ENCODE measurements at regions not wholly inside any gene's neighbourhood (a gene's known extent, or its start where the extent isn't known, plus 50 kb on each side); places are given as distances from the start of the nearest gene placed in this dataset.

GRCh38 chr7:51647931-51648351, 331.3 kb upstream of the COBL start:
- no TSS peak for BruUV-seq (replicated peaks)

GRCh38 chr7:51647486-51647885, 330.9 kb upstream of the COBL start:
- POLR2A ChIA-PET, result interaction anchor here (0.7 kb wide), 1 partner anchor 108 kb away, joined by 5 read pairs; no protein-coding TSS in a partner anchor
- no peaks in the 10 kb centered on the region for H3K36me3 ChIP-seq (ENCODE audit: control insufficient read depth, insufficient read depth, low read length)
- H3K27me3 Mint-ChIP-seq (ENCODE audit: insufficient read depth, unreplicated experiment), result no peaks in the 10 kb centered on the region
- intact Hi-C loops (cut with micrococcal nuclease; ENCODE audit: unreplicated experiment), result loop anchor here (10.0 kb wide), 2 partner anchors 193 to 497 kb away; no protein-coding TSS in a partner anchor
- no peaks in the 10 kb centered on the region for H3K9me3 ChIP-seq
- H3K4me1 Mint-ChIP-seq (ENCODE audit: low read depth, unreplicated experiment), result peaks cover 21% of the 10 kb centered on the region
- H3K4me3 ChIP-seq (ENCODE audit: low read depth, low read length), result no peak overlapping the region; the same call in 1 of the 2 replicates
- no peaks in the 10 kb centered on the region for H3K27me3 ChIP-seq (replicated peaks; ENCODE audit: control insufficient read depth, insufficient read depth, low read length)
- BruUV-seq (replicated peaks), result no TSS peak
- H3K4me3 Mint-ChIP-seq (ENCODE audit: unreplicated experiment), result peak overlapping the region; percentile 56
- no peak for TF ChIP-seq CTCF (IDR thresholded peaks at IDR 0.05; ENCODE audit: insufficient read depth in 1 of 2, low read depth in 1 of 2, low read length in 1 of 2, severe bottlenecking in 1 of 2, unreplicated experiment in 1 of 2)
- CTCF ChIA-PET, result interaction anchor here (1.2 kb wide), 1 partner anchor 217 kb away, joined by 3 read pairs; no protein-coding TSS in a partner anchor
- H3K9me3 Mint-ChIP-seq (ENCODE audit: unreplicated experiment), result no peaks in the 10 kb centered on the region
- H3K4me1 ChIP-seq, result peaks cover 15% of the 10 kb centered on the region
- no peak for DNase-seq
- no peaks in the 10 kb centered on the region for H3K36me3 Mint-ChIP-seq (ENCODE audit: insufficient read depth, unreplicated experiment)
- H3K27ac Mint-ChIP-seq (ENCODE audit: unreplicated experiment), result peak overlapping the region; percentile 64

More at GRCh38 chr7:51647931-51648351, 331.3 kb upstream of the COBL start:
- intact Hi-C loops (cut with micrococcal nuclease; ENCODE audit: unreplicated experiment), result loop anchor here (1.0 to 10.0 kb wide), 4 partner anchors 8 to 497 kb away; no protein-coding TSS in a partner anchor
- Histone ChIP-seq H3K27me3 (replicated peaks; ENCODE audit: control insufficient read depth, insufficient read depth, low read length) (no peaks in the 10 kb centered on the region), H3K4me3 (ENCODE audit: low read depth, low read length) (peak overlapping the region; percentile 29), H3K36me3 (ENCODE audit: control insufficient read depth, insufficient read depth, low read length) (no peaks in the 10 kb centered on the region), H3K9me3 (no peaks in the 10 kb centered on the region), H3K4me1 (peaks cover 15% of the 10 kb centered on the region)
- TF ChIP-seq CTCF (IDR thresholded peaks at IDR 0.05; ENCODE audit: insufficient read depth in 1 of 2, low read depth in 1 of 2, low read length in 1 of 2, severe bottlenecking in 1 of 2, unreplicated experiment in 1 of 2), result no peak
- CTCF ChIA-PET, result interaction anchor here (1.2 kb wide), 1 partner anchor 217 kb away, joined by 3 read pairs; no protein-coding TSS in a partner anchor
- Mint-ChIP-seq H3K4me1 (ENCODE audit: low read depth, unreplicated experiment) (peaks cover 21% of the 10 kb centered on the region), H3K27me3 (ENCODE audit: insufficient read depth, unreplicated experiment) (no peaks in the 10 kb centered on the region), H3K4me3 (ENCODE audit: unreplicated experiment) (peak overlapping the region; percentile 56), H3K9me3 (ENCODE audit: unreplicated experiment) (no peaks in the 10 kb centered on the region), H3K27ac (ENCODE audit: unreplicated experiment) (peak overlapping the region; percentile 64), H3K36me3 (ENCODE audit: insufficient read depth, unreplicated experiment) (no peaks in the 10 kb centered on the region)
- POLR2A ChIA-PET, result interaction anchor here (0.6 to 0.7 kb wide), 2 partner anchors 108 to 419 kb away, joined by 4 to 5 read pairs; no protein-coding TSS in a partner anchor
- DNase-seq, result peak; percentile 82 to 83

DNA sequence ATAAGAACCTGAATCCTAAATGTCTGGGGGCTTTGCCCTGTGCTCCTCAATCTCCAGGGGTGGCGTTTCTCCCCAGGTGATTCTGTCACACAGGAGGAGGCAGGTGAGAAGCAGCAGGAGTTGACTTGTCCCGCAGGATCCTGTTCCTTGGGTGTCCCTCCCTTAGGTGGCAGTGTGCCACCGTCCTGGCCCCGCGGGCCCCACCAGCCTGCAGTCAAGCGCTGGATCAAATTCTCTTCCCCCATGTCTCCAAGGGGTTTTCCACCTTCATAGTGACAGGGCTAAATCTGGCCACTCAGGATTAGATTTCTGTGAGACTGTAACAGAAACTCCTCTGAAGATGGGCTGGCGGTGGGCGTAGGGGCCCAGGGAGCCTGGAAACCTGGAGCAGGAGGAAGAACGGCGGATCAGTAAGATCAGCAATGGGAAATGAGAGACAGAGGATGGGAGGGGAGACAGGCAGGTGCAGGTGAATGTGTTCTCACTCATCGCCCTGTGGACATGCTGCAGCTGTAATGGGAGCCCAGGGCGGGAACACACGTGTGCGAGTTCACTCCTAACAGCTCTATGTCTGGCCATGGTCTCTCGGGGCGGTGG, 329.2 kb upstream of the COBL start:
- Mint-ChIP-seq H3K9me3 (ENCODE audit: unreplicated experiment) (no peaks in the 10 kb centered on the region), H3K4me3 (ENCODE audit: unreplicated experiment) (no peak overlapping the region), H3K4me1 (ENCODE audit: low read depth, unreplicated experiment) (peaks cover 23% of the 10 kb centered on the region), H3K27ac (ENCODE audit: unreplicated experiment) (no peak overlapping the region), H3K27me3 (ENCODE audit: insufficient read depth, unreplicated experiment) (no peaks in the 10 kb centered on the region), H3K36me3 (ENCODE audit: insufficient read depth, unreplicated experiment) (no peaks in the 10 kb centered on the region)
- ChIA-PET POLR2A (no interaction called here), CTCF (no interaction called here)
- no peaks in the 10 kb centered on the region for H3K9me3 ChIP-seq
- intact Hi-C loops (cut with micrococcal nuclease; ENCODE audit: unreplicated experiment), result loop anchor here (10.0 kb wide), 2 partner anchors 191 to 499 kb away; no protein-coding TSS in a partner anchor
- peaks cover 27% of the 10 kb centered on the region for H3K4me1 ChIP-seq
- no peaks in the 10 kb centered on the region for H3K27me3 ChIP-seq (replicated peaks; ENCODE audit: control insufficient read depth, insufficient read depth, low read length)
- H3K4me3 ChIP-seq (ENCODE audit: low read depth, low read length), result no peak overlapping the region
- DNase-seq, result no peak
- BruUV-seq (replicated peaks), result no TSS peak
- H3K36me3 ChIP-seq (ENCODE audit: control insufficient read depth, insufficient read depth, low read length), result no peaks in the 10 kb centered on the region
- TF ChIP-seq CTCF (IDR thresholded peaks at IDR 0.05; ENCODE audit: insufficient read depth in 1 of 2, low read depth in 1 of 2, low read length in 1 of 2, severe bottlenecking in 1 of 2, unreplicated experiment in 1 of 2), result no peak

Data from Caco-2 (cell line).